ENCODE measurements at regions not wholly inside any gene's neighbourhood (a gene's known extent, or its start where the extent isn't known, plus 50 kb on each side); places are given as distances from the start of the nearest gene placed in this dataset.
"Not testable (repeated sequence)": the region's sequence is repeated elsewhere in the genome, so short reads cannot be mapped to it uniquely, and the experiment has no call there.

DNA sequence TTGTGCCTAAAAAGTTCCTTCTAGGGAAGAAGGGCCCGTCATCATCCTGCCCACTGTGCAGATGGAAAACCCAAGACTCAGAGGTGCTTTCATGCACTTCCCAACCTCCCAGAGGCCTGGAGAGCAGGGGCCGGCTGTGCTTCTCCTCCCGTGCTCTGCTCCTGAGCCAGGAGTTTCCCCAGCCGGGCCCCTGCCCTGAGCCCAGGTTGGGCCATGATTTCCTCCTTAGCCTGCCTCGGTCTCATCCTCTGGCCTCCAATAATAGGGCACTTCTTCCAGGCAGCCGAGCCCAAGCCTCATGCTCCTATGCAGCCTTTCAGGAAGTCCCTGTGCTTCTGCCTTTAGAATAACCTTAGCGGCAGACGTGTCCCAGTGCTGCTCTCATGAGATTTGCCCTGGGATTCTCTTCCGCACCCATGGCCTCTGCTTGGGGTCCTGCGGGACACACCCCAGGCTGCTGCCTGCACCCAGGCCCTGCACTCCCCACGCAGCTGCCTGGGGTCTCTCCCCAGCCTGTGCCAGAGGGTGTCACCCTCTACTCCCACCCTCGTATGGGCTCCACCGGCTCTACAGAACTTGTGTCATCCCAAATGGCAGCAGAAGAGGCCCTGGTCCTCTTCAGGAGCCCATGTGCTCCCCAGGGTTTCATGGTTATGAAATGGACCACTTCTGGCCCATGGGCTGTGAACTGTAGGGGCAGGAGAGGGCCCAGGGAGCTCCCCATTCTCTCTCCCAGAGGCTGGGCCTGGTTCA is 359.3 kb downstream of the ADGRD1 start:
- DNase-seq (ENCODE audit: low read depth in 2 of 2): no peak

GRCh38 chr12:131313635-131314034 is 359.9 kb downstream of the ADGRD1 start:
- no peak for DNase-seq (ENCODE audit: low read depth in 2 of 2)

- DNase-seq (ENCODE audit: low read depth in 2 of 2): no peak
Measured at GRCh38 chr12:131314524-131315090, 360.9 kb downstream of the ADGRD1 start.

DNA sequence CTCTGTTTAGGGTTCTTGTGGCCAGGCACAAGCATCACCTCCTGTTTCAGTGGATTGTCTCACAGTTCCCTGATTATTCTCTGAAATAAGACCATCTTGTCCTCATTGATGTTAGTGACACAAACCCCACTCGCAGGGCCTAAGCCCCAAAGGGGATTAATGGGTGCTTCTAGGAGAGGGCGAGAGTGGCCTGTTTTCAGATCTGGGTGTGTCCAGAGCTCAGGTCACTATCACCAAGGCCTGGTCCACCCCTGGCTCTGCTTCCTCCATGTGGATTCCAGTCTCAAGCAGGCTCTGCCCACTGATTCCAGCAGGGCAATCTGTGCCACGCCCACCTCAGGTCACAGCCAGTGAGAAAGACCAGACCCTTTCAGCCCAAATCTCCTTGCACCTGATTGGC is 361.9 kb downstream of the ADGRD1 start:
- DNase-seq (ENCODE audit: low read depth in 2 of 2): no peak

- DNase-seq (ENCODE audit: low read depth in 2 of 2): no peak
Measured at GRCh38 chr12:131316388-131316787, 362.7 kb downstream of the ADGRD1 start.

- DNase-seq (ENCODE audit: low read depth in 2 of 2): no peak
Measured at GRCh38 chr12:131318045-131318685, 364.5 kb downstream of the ADGRD1 start.

GRCh38 chr12:131321988-131322387 is 368.3 kb downstream of the ADGRD1 start:
- DNase-seq (ENCODE audit: low read depth in 2 of 2): no peak

DNA sequence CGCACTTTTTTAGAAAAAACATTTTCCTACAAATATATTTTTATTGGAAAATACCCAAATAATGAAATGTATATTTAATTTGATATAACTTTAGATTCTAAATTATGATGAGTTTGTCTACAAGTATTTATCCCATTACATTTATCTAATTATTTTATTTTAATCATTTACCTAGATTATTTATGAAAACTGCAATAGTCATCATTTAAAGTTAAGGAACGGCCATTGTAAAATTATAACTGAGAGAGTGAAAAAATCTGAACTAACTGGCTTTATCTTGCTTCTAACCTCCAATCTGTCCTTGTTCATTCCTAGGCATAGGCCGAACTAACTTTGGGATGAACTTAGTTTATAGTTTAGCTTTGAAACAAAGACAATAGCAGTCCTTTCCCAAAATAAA is 368.8 kb downstream of the ADGRD1 start:
- not testable (repeated sequence) for DNase-seq (ENCODE audit: low read depth in 2 of 2)

DNA sequence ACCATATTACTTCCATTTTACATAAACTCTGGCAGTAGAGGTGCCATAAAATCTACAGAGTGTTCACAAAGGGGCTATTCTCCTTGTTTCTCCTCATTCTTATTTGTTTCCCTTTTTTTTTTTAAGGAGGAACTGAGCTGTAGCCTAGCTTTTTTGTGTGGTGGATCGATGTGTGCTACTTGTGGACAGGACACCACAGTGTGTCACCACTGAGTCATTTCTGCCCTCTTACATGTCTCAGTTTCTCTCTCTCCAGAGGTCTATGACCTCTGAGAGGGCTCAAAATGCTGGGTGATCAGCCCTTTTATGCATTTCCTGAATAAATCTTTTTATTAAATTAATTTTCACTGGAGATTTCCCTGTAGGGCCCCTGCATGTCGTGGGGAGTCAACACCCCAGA is 370.2 kb downstream of the ADGRD1 start:
- DNase-seq (ENCODE audit: low read depth in 2 of 2): no peak

DNA sequence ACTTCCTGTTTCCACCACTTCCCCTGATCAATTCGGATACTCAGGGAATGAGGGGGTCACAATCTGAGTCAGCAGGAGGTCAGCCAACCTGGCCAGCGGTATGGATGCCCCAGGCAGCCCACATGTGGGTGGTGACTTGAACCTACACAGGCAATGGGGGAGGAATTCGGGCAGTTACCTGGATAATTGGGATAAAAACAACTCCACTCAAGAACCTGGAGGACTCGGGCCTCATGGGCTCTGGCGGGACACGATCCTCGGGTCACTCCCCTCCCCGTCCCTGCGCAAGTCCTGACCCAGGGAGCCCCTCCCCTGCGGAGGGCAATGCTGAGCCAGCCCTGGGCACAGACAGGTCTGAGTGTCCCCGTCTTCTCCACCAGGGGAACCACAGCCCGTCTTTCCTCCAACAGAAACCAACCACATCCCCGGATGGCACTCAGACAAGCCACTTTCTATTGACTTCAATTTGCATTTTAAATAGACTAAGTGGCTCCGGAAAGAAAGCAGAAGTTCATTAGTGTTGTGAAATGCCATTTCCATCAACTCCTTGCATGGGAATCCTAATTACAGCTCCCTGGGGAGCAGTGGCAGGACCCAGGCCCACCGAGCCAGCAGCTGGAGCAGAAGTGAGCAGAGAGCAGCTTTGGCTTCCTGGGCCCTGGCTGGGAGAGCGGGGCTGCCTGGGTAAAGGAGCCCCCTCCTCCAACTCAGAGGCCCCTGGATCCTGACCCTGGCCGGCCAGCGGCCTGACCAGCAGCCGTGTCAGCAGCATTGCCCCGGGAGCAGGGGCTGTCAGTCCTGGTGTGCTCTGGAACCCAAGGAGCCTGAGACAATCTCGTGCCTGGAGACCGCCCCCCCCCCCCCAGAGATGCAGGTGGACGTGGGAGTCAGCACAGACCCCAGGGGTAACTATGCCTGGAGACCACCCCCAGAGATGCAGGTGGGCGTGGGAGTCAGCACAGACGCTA is 374.1 kb downstream of the ADGRD1 start:
- DNase-seq (ENCODE audit: low read depth in 2 of 2): no peak

- not testable (repeated sequence) for DNase-seq (ENCODE audit: low read depth in 2 of 2)
Measured at GRCh38 chr12:131328861-131329845, 375.4 kb downstream of the ADGRD1 start.

- DNase-seq (ENCODE audit: low read depth in 2 of 2): no peak
Measured at GRCh38 chr12:131330106-131330815, 376.6 kb downstream of the ADGRD1 start.

DNA sequence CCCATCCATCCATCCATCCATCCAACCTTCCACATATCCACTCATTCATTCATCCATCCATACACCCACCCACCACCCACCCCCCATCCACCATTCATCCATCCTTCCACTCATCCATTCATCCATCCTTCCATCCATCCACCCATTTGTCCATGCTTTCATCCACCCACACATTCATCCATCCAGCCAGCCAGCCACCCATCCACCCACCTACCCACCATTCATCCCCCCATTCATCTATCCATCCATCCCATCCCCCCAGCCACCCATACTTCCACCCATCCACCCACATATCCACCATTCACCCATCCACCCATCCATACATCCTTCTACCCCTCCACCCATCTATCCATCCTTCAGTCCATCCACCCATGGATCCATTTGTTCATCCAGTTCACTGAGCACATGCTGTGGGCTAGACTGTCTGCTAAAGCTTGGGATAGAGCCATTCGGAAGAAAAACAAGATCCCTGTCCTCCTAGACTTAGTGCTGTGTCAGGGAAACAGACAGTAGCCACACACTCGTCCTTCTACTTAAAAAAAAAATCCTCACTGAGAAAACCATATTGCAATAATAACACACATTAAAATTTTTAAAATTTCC is 377.5 kb downstream of the ADGRD1 start:
- DNase-seq (ENCODE audit: low read depth in 2 of 2): no peak

DNA sequence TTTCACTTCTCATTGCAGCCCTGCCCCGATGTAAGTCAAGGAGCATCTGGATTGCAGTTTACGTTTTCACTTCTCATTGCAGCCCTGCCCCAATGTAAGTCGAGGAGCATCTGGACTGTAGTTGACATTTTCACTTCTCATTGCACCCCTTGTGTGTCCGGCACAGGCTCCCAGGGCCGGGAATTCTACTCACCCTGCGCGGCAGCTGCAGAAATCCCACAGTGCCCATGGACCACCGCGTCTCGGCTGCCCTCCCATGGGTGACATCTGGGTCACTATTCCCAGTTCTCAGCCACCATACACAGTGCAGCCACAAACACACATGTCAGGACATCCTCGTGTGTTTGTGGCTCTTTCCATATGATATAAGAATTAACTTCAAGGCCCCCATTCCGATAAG is 378.5 kb downstream of the ADGRD1 start:
- no peak for DNase-seq (ENCODE audit: low read depth in 2 of 2)

DNA sequence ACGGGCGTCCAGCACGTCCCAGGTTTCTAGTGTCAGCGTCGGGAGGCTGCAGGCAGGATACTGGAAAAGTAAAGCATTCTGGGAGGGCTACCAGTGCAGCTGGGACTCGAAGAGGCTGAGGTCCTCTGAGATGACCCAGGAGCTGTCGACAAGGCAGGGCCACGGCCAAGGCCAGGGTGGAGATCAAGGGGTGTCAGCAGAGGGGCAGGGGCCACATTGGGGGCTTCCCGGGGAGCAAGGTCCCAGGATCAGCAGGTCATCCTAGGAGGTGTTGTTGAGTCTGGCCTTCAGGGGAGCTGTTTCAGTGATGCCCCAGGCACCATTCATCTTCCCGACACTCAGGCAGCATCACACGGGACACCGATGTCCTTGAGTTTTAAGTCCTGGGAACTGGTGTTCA is 377.8 kb upstream of the SFSWAP start:
- no peak for DNase-seq (ENCODE audit: low read depth in 2 of 2)

GRCh38 chr12:131333621-131334440 is 377.1 kb upstream of the SFSWAP start:
- DNase-seq (ENCODE audit: low read depth in 2 of 2): no peak

GRCh38 chr12:131334835-131335234 is 376.1 kb upstream of the SFSWAP start:
- no peak for DNase-seq (ENCODE audit: low read depth in 2 of 2)

GRCh38 chr12:131335456-131335855 is 375.4 kb upstream of the SFSWAP start:
- DNase-seq (ENCODE audit: low read depth in 2 of 2): no peak

GRCh38 chr12:131337861-131338260 is 373.0 kb upstream of the SFSWAP start:
- DNase-seq (ENCODE audit: low read depth in 2 of 2): not testable (repeated sequence)
